ENCODE measurements at regions not wholly inside any gene's neighbourhood (a gene's known extent, or its start where the extent isn't known, plus 50 kb on each side); places are given as distances from the start of the nearest gene placed in this dataset.

DNA sequence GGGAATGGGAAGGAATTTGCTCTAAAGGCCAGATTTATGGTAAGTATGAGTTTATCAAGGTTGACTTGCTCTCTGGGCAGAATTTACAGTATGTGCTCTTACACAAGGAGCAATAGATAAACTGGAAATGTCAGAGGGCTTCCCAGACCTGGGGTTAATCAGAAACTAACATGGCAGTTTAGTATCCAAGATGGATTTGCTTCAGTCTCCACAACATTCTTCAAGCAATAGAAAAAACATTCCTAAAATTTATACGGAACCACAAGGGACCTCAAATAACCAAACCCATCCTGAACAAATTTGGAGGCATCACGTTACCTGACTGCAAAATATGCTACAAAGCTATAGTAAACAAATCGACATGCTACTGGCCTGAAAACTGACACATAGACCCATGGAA, 606.7 kb upstream of the CHRM3 start:
- TF ChIP-seq, protein P1, sequence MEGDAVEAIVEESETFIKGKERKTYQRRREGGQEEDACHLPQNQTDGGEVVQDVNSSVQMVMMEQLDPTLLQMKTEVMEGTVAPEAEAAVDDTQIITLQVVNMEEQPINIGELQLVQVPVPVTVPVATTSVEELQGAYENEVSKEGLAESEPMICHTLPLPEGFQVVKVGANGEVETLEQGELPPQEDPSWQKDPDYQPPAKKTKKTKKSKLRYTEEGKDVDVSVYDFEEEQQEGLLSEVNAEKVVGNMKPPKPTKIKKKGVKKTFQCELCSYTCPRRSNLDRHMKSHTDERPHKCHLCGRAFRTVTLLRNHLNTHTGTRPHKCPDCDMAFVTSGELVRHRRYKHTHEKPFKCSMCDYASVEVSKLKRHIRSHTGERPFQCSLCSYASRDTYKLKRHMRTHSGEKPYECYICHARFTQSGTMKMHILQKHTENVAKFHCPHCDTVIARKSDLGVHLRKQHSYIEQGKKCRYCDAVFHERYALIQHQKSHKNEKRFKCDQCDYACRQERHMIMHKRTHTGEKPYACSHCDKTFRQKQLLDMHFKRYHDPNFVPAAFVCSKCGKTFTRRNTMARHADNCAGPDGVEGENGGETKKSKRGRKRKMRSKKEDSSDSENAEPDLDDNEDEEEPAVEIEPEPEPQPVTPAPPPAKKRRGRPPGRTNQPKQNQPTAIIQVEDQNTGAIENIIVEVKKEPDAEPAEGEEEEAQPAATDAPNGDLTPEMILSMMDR (IDR thresholded peaks at IDR 0.05): no peak
- TF ChIP-seq POLR2A (IDR thresholded peaks at IDR 0.05): no peak

Data from adrenal gland (tissue), 5 donors.